Endothelial cell of umbilical vein (primary cell): ENCODE measurements at regions not wholly inside any gene's neighbourhood (a gene's known extent, or its start where the extent isn't known, plus 50 kb on each side); places are given as distances from the start of the nearest gene placed in this dataset.

Experiments
- BruUV-seq: library from RNA; stranded (reverse); fragments of 400-500 nt; replicated peaks from 2 replicates; lab custom pipeline; 2021; lab: Mats Ljungman, UMichigan
- CTCF ChIA-PET: fragments of 300-600, 350-600 bp; sonication (Branson Sonifier 250); formaldehyde crosslinking; loops from one replicate; lab custom pipeline; 2021; ENCODE audit warnings: antibody characterized with exemption, inconsistent platforms; lab: Charles Lee
- POLR2A ChIA-PET: fragments of 300-600, 350-600 bp; sonication (Branson Sonifier 250); formaldehyde crosslinking; loops from one replicate; lab custom pipeline; 2021; ENCODE audit warnings: antibody characterized with exemption, inconsistent platforms; lab: Charles Lee
- DNase-seq: peaks from one replicate; pipeline ENCODE4 v3.0.0-alpha.2; 2011; ENCODE audit warnings: low read depth, low spot score
- FAIRE-seq: peaks from 2 replicates; lab custom pipeline; 2011; peaks lifted over from hg19 to GRCh38; lab: Jason Lieb, UNC
- H2AFZ ChIP-seq: 2 replicates; pipeline ENCODE4 v1.6.0; 2012; ENCODE audit warnings: low read depth, low read length, control low read depth, inconsistent platforms
- H3K27ac ChIP-seq: 2 replicates; pipeline ENCODE4 v1.5.1; 2011; ENCODE audit warnings: low read depth, mild to moderate bottlenecking, control low read depth, low read length, moderate library complexity; ENCODE audit not compliant: insufficient read depth
- H3K27me3 ChIP-seq, 2 experiments: 2 replicates each; pipeline versions ENCODE4 v1.6.0 to v1.6.1; 2011; ENCODE audit warnings: low read length in 2 of 2, mixed read lengths in 1 of 2; ENCODE audit not compliant: control insufficient read depth in 2 of 2, insufficient read depth in 2 of 2
- H3K36me3 ChIP-seq, 2 experiments: 2 replicates in 1 of 2; 3 replicates in 1 of 2; pipeline ENCODE4 v1.5.1; 2011; ENCODE audit warnings: low read length in 2 of 2, mild to moderate bottlenecking in 1 of 2, moderate library complexity in 1 of 2; ENCODE audit not compliant: control insufficient read depth in 2 of 2, insufficient read depth in 2 of 2; ENCODE audit errors: extremely low read depth in 1 of 2
- H3K4me1 ChIP-seq: 3 replicates; pipeline ENCODE4 v1.5.1; 2011; ENCODE audit warnings: mild to moderate bottlenecking, low read length; ENCODE audit not compliant: control insufficient read depth, insufficient read depth; ENCODE audit errors: extremely low read depth
- H3K4me2 ChIP-seq: 2 replicates; pipeline ENCODE4 v1.6.1; 2011; ENCODE audit warnings: low read length, control low read depth, mixed read lengths; ENCODE audit not compliant: insufficient read depth
- H3K4me3 ChIP-seq, 3 experiments: fragments of 200-600 bp in 1 of 3; sonication (generic), shearing (Covaris generic) in 1 of 3; replicated peaks in 1 of 3; 2 replicates each; pipeline ENCODE4 v1.5.1; 2011 to 2016; ENCODE audit warnings: control low read depth in 3 of 3, low read length in 3 of 3, mild to moderate bottlenecking in 2 of 3, inconsistent platforms in 1 of 3, low read depth in 1 of 3, moderate library complexity in 1 of 3; ENCODE audit not compliant: insufficient read depth in 1 of 3
- H3K79me2 ChIP-seq: 2 replicates; pipeline ENCODE4 v1.6.0; 2012; ENCODE audit warnings: low read length, inconsistent platforms; ENCODE audit not compliant: control insufficient read depth, insufficient read depth
- H3K9ac ChIP-seq: replicated peaks from 2 replicates; pipeline ENCODE3; 2011; ENCODE audit warnings: low read length, control low read depth; ENCODE audit not compliant: insufficient read depth; ENCODE audit errors: extremely low read depth
- H3K9me1 ChIP-seq: replicated peaks from 3 replicates; pipeline ENCODE4 v1.6.0; 2011; ENCODE audit warnings: mild to moderate bottlenecking, low read length; ENCODE audit not compliant: control insufficient read depth, insufficient read depth; ENCODE audit errors: extremely low read depth
- H3K9me3 ChIP-seq: replicated peaks from 2 replicates; pipeline ENCODE4 v1.5.1; 2012; ENCODE audit warnings: low read length, inconsistent platforms; ENCODE audit not compliant: control insufficient read depth, insufficient read depth
- H4K20me1 ChIP-seq: replicated peaks from 2 replicates; pipeline ENCODE3; 2011; ENCODE audit warnings: mild to moderate bottlenecking, low read length; ENCODE audit not compliant: control insufficient read depth, insufficient read depth; ENCODE audit errors: extremely low read depth
- CTCF ChIP-seq, 2 donors: IDR thresholded peaks; 1 replicate in 1 of 2; 2 replicates in 1 of 2; pipeline ENCODE4 v1.5.1; 2011; ENCODE audit warnings: low read length in 2 of 2, mild to moderate bottlenecking in 2 of 2, moderate library complexity in 2 of 2, control low read depth in 1 of 2, inconsistent platforms in 1 of 2, low read depth in 1 of 2; ENCODE audit not compliant: insufficient read depth in 1 of 2; ENCODE audit errors: extremely low read depth in 1 of 2
- EZH2 ChIP-seq: IDR thresholded peaks from 2 replicates; pipeline ENCODE4 v1.6.1; 2012; ENCODE audit warnings: borderline replicate concordance, low read depth, mild to moderate bottlenecking, moderate library complexity, low read length, inconsistent platforms; ENCODE audit not compliant: severe bottlenecking
- FOS ChIP-seq: IDR thresholded peaks from 2 replicates; pipeline ENCODE4 v1.6.1; 2011; ENCODE audit warnings: mild to moderate bottlenecking, low read length, moderate library complexity, borderline replicate concordance; ENCODE audit not compliant: insufficient read depth
- GATA2 ChIP-seq: IDR thresholded peaks from 2 replicates; pipeline ENCODE4 v1.7.0; 2011; ENCODE audit warnings: low read depth, mild to moderate bottlenecking, moderate library complexity, mixed read lengths, low read length; ENCODE audit not compliant: insufficient read length, insufficient read depth
- JUN ChIP-seq: IDR thresholded peaks from 2 replicates; pipeline ENCODE4 v1.6.1; 2011; ENCODE audit warnings: borderline replicate concordance, low read depth; ENCODE audit not compliant: insufficient read length, insufficient read depth
- MYC ChIP-seq: IDR thresholded peaks from one replicate; pipeline ENCODE4 v1.6.1; 2011; ENCODE audit warnings: mild to moderate bottlenecking, low read depth, low read length
- POLR2A ChIP-seq: IDR thresholded peaks from 2 replicates; pipeline ENCODE4 v1.6.1; 2012; ENCODE audit warnings: low read depth, mild to moderate bottlenecking, control low read depth, low read length
- POLR2AphosphoS5 ChIP-seq: IDR thresholded peaks from 2 replicates; pipeline ENCODE4 v1.6.1; 2012; ENCODE audit warnings: low read depth, mild to moderate bottlenecking, control low read depth, low read length, moderate library complexity; ENCODE audit not compliant: insufficient read depth
- dilution Hi-C: fragments of 300-500 bp; cut with MboI; formaldehyde crosslinking; loops from one replicate; pipeline ENCODE4 v1.15.0; 2019; ENCODE audit warnings: low sequenced_read_pairs; ENCODE audit not compliant: extremely low pct_ligation_motif_present
- intact Hi-C: fragments of 100-400 bp; cut with micrococcal nuclease; formaldehyde crosslinking; loops from one replicate; pipeline ENCODE4 v1.10.0; 2022
- TF ChIP-seq, protein P1 (sequence below): IDR thresholded peaks from 2 replicates; pipeline ENCODE4 v1.6.1; 2011; ENCODE audit not compliant: insufficient read depth, insufficient read length

DNA sequence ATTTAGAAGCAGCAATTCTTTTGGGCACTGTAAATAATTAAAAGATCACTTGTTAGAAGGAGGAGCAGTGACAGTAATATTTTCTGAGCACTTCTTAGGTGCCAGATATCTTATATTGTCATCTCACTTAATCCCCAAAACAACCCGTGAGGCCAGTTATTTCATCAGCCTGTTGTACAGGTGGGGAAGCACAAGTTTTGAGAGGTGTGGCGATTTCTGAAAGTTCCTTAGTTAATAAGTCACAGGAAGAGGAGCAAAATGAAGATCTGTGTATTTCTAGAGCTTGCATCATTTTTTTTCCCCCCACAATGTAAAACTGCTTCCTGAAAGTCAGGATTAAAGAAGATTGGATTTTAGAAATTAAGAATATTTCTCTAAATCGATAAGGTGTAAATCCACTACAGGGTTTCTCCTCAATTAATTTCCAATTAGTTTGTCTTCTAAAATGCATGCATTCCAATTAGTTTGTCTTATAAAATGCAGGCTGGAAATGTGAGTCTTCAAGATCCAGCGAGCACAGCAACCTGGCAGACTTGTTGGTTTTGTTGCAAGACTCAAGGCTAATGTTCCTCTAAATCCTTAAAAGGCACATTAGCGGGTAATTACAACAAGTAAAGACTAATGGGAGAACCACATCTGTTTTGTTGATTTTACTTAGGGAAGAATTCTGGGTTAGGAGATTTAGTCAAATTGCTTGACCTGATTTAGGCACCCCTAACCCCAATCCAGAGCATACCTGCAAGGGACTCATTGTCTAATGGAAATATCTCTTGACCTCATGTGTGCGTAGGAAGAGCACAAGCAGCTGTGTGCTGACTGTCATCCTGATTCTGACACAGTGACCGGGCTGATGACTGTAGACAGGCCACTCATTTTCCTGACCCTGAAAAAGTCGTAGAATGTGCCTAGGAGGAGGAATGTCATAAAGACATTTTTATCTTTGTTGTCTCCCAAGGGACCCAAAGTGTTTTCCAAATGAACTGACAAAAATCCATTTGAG is 272.0 kb downstream of the BAMBI start:
- Histone ChIP-seq H3K79me2 (no peaks in the 10 kb centered on the region), H3K27me3 (peaks cover 5 to 11% of the 10 kb centered on the region in 2 experiments), H3K4me3 (no peak overlapping the region), H3K9ac (no peak overlapping the region), H2AFZ (no peak overlapping the region), H3K9me3 (no peaks in the 10 kb centered on the region), H3K4me1 (no peaks in the 10 kb centered on the region), H3K27ac (no peak overlapping the region), H3K36me3 (no peaks in the 10 kb centered on the region), H3K9me1 (no peaks in the 10 kb centered on the region), H3K4me2 (no peak overlapping the region), H4K20me1 (no peaks in the 10 kb centered on the region)
- no peak for TF ChIP-seq POLR2AphosphoS5
- TF ChIP-seq, protein P1, sequence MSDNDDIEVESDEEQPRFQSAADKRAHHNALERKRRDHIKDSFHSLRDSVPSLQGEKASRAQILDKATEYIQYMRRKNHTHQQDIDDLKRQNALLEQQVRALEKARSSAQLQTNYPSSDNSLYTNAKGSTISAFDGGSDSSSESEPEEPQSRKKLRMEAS: no peak
- no peak for TF ChIP-seq JUN
- TF ChIP-seq EZH2: no peak
- TF ChIP-seq FOS: no peak
- no peak for TF ChIP-seq MYC
- no peak for TF ChIP-seq CTCF (IDR thresholded peaks at IDR 0.05; ENCODE audit: extremely low read depth in 1 of 2, insufficient read depth in 1 of 2, low read depth in 1 of 2, low read length in 2 of 2)
- no peak for TF ChIP-seq POLR2A
- no peak for TF ChIP-seq GATA2
- CTCF ChIA-PET: no interaction called here
- DNase-seq (no peak), FAIRE-seq (no peak)
- dilution Hi-C loops: no loop called here
- no TSS peak for BruUV-seq
- intact Hi-C loops: no loop called here
- POLR2A ChIA-PET: no interaction called here
